Dermis microvascular lymphatic vessel endothelial cell (primary cell): ENCODE measurements at regions not wholly inside any gene's neighbourhood (a gene's known extent, or its start where the extent isn't known, plus 50 kb on each side); places are given as distances from the start of the nearest gene placed in this dataset.
A peak's percentile ranks its signal among the peaks of the same experiment; 100 is the strongest.
"Not testable (repeated sequence)": the region's sequence is repeated elsewhere in the genome, so short reads cannot be mapped to it uniquely, and the experiment has no call there.

Experiments
- DNase-seq, 2 donors: peaks; one replicate each; pipeline versions ENCODE4 v3.0.0 to v3.0.0-alpha.2; 2010; ENCODE audit warnings: low read depth in 2 of 2

DNA sequence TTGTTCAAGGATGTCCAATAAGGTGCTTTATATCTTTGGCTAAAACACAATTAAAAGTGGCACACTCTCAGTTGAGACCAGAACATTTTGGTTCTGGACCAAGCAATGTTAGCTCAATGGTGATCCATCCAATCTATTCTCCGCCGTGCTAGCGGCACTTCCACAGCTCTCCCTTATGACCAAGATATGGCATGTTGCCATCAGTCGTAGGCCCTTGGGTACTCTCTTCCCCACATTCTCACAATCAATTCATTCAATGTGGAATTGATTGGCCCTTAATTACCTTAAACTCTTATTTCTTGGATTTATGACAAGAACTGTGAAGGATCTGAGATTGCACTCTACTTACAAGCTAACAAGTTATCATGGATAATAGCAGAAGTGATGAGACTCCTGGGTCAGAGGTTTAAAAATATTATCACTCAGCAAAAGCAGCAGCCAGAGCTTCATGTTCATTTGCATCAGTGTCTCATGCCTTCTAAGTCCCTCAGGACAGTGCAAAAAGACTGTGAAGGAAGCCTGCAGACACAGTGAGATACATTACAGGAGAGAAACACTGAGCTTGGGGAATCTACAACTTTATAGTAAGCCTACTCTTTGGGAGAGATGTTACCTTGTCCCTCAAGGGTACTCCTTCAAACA is 80.0 kb upstream of the ARG1 start:
- DNase-seq: no peak

DNA sequence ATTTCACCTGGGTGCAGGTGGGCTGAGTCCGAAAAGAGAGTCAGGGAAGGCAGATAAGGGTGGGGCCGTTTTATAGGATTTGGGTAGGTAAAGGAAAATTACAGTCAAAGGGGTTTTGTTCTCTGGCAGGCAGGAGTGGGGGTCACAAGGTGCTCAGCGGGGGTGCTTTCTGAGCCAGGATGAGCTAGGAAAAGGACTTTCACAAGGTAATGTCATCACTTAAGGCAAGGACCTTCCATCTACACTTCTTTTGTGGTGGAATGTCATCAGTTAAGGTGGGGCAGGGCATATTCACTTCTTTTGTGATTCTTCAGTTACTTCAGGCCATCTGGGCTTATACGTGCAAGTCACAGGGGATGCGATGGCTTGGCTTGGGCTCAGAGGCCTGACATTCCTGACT is 68.6 kb upstream of the ARG1 start:
- not testable (repeated sequence) for DNase-seq

DNA sequence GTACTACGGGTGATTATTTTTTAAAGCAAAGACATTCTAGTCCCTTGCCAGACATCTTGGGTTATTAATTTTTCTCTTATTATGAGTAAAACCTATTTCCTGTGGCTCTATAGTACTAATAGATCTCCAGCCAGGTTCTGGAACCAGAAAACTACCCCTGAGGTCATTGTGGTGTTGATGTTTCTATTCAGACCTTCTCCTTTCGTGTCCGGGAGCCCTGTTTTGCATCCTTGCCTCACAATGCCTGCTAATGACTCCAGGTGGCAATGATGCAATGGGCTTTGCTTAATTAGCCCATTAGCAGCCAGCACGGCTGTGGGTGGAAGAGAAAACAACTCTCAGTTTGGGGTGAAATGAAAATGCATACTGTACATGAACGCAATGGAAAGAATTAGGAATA is 62.9 kb upstream of the ARG1 start:
- no peak for DNase-seq

DNA sequence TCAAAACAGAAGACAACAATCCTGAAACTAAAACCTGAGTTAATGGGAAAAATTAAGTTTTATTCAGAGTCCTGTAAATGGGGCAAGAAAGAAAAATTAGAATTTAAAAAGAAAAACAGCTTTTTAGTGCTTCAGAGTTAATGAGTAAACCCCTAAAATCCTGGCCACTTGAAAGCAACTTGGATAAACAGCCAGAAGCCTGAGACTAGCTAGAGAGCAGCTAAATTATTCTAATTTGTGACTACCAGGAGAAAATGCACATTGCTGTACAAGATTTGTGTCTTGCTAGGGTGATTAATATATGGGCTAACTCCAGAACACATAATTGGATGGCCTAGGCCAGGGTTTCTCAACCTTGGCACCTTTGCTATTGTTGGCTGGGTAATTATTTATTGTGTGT is 62.4 kb upstream of the ARG1 start:
- DNase-seq: no peak

DNA sequence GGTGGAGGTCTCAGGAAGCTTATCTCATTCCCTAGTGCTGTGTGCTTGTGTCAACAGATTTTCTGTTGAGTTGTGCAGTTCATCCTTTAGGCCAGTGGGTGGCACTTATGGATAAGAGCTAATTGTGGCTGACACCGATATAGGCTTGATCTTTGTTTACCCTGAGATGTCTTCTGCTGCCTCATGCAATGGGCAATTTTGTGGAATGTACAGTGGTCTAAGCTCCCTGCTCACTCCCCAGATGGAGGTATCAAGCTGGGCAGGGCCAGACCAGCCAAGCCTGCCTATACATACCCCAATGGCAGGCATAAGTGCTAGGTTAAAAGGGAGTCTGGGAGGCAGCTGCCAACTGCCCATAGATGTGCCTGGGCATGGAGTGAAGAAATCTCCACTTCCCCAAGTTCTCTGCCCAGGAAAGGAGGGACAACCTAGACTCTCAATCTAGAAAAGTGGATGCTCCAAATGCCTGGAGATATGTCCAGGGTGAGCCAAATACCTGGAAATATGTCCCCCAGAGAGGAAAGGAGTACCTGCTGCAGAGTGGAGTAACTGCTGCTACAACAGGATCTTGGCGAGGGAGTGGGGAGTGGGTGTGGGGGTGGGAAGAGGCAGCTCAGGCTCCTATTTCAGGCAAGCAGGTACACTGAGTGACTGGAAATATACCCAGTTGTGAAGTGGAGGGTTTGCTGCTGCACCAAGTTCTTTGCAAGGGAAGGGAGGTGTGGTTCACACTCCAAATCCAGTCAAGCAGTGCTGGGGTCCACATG is 53.2 kb upstream of the ARG1 start:
- DNase-seq: peak; percentile 28 to 59
